ENCODE measurements at regions not wholly inside any gene's neighbourhood (a gene's known extent, or its start where the extent isn't known, plus 50 kb on each side); places are given as distances from the start of the nearest gene placed in this dataset.
"Not testable (repeated sequence)": the region's sequence is repeated elsewhere in the genome, so short reads cannot be mapped to it uniquely, and the experiment has no call there.

DNA sequence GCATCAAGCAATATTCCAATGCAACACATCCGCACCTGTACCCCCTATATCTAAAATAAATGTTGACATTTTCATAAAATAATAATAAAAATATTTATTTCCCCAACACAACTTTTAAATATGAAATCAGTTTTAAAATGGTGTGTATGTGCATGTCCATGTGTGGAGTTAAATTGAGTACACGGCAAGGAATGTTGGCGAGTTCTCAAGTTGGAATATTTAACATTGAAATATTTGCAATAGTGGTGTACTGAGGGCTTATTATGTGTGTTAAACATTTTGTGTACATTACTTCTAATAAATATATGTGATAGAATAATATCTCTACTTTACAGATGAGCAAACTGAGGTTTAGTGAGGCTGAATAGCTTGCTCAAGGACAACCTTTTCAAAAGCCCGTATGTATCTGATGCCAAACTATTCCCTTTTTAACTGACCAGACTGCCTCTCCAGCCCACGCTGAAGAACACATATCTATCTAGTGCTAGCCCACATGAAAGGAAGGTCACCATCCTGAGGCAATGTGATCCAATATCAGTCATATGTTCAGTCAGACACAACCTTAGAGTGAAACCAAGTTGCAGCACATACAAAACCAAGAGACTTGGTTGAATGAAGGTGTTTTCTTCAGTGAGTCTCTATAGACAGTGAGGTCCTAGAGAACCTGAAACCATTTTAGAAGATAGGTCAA is 192.2 kb upstream of the CDH11 start:
- H3K4me1 Mint-ChIP-seq = peaks cover 37% of the 10 kb centered on the region
- CTCF ChIA-PET = no interaction called here
- POLR2A ChIA-PET = interaction anchor here (0.6 kb wide), 1 partner anchor 27 kb away, joined by 3 read pairs; no protein-coding TSS in a partner anchor
- no peak for ATAC-seq
- H3K36me3 Mint-ChIP-seq = 0 out of 2 replicates have a peak, but pooled peaks cover 4% of the 10 kb centered on the region
- H3K9me3 Mint-ChIP-seq = no peaks in the 10 kb centered on the region
- peaks cover 33% of the 10 kb centered on the region for H3K27me3 Mint-ChIP-seq (ENCODE audit: low read depth)
- TF ChIP-seq, protein P1, sequence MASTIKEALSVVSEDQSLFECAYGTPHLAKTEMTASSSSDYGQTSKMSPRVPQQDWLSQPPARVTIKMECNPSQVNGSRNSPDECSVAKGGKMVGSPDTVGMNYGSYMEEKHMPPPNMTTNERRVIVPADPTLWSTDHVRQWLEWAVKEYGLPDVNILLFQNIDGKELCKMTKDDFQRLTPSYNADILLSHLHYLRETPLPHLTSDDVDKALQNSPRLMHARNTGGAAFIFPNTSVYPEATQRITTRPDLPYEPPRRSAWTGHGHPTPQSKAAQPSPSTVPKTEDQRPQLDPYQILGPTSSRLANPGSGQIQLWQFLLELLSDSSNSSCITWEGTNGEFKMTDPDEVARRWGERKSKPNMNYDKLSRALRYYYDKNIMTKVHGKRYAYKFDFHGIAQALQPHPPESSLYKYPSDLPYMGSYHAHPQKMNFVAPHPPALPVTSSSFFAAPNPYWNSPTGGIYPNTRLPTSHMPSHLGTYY (CRISPR knock-in tag; IDR thresholded peaks at IDR 0.05) = no peak
- TF ChIP-seq JUN (CRISPR knock-in tag; IDR thresholded peaks at IDR 0.05) (no peak), ZNF121 (CRISPR knock-in tag; IDR thresholded peaks at IDR 0.05) (no peak), JAZF1 (CRISPR knock-in tag; IDR thresholded peaks at IDR 0.05) (no peak), HMGA2 (CRISPR knock-in tag; IDR thresholded peaks at IDR 0.05) (no peak), STAT6 (CRISPR knock-in tag; conservative IDR thresholded peaks at IDR 0.05; ENCODE audit: low read depth) (no peak)
- TF ChIP-seq, protein P2, sequence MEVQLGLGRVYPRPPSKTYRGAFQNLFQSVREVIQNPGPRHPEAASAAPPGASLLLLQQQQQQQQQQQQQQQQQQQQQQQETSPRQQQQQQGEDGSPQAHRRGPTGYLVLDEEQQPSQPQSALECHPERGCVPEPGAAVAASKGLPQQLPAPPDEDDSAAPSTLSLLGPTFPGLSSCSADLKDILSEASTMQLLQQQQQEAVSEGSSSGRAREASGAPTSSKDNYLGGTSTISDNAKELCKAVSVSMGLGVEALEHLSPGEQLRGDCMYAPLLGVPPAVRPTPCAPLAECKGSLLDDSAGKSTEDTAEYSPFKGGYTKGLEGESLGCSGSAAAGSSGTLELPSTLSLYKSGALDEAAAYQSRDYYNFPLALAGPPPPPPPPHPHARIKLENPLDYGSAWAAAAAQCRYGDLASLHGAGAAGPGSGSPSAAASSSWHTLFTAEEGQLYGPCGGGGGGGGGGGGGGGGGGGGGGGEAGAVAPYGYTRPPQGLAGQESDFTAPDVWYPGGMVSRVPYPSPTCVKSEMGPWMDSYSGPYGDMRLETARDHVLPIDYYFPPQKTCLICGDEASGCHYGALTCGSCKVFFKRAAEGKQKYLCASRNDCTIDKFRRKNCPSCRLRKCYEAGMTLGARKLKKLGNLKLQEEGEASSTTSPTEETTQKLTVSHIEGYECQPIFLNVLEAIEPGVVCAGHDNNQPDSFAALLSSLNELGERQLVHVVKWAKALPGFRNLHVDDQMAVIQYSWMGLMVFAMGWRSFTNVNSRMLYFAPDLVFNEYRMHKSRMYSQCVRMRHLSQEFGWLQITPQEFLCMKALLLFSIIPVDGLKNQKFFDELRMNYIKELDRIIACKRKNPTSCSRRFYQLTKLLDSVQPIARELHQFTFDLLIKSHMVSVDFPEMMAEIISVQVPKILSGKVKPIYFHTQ (CRISPR knock-in tag; IDR thresholded peaks at IDR 0.05) = no peak
- TF ChIP-seq, protein P3, sequence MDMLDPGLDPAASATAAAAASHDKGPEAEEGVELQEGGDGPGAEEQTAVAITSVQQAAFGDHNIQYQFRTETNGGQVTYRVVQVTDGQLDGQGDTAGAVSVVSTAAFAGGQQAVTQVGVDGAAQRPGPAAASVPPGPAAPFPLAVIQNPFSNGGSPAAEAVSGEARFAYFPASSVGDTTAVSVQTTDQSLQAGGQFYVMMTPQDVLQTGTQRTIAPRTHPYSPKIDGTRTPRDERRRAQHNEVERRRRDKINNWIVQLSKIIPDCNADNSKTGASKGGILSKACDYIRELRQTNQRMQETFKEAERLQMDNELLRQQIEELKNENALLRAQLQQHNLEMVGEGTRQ (CRISPR knock-in tag; IDR thresholded peaks at IDR 0.05) = no peak
- no peak for DNase-seq (ENCODE audit: low spot score)
- no peak overlapping the region for H3K4me3 Mint-ChIP-seq
- H3K27ac Mint-ChIP-seq = no peak overlapping the region

GRCh38 chr16:65312795-65313194 is 190.9 kb upstream of the CDH11 start:
- ATAC-seq (no peak), DNase-seq (ENCODE audit: low spot score) (no peak)
- ChIA-PET POLR2A (no interaction called here), CTCF (no interaction called here)
- H3K9me3 Mint-ChIP-seq = no peaks in the 10 kb centered on the region
- H3K4me3 Mint-ChIP-seq = no peak overlapping the region
- no peak overlapping the region for H3K27ac Mint-ChIP-seq
- peaks cover 33% of the 10 kb centered on the region for H3K27me3 Mint-ChIP-seq (ENCODE audit: low read depth)
- 0 out of 2 replicates have a peak, but pooled peaks cover 4% of the 10 kb centered on the region for H3K36me3 Mint-ChIP-seq
- TF ChIP-seq, protein P3 (CRISPR knock-in tag; IDR thresholded peaks at IDR 0.05) = no peak
- no peak for TF ChIP-seq RELA (CRISPR knock-in tag; IDR thresholded peaks at IDR 0.05; ENCODE audit: borderline replicate concordance)
- H3K4me1 Mint-ChIP-seq = peaks cover 32% of the 10 kb centered on the region

GRCh38 chr16:65312071-65312470 is 190.2 kb upstream of the CDH11 start:
- Mint-ChIP-seq H3K27me3 (ENCODE audit: low read depth) (peaks cover 31% of the 10 kb centered on the region), H3K36me3 (0 out of 2 replicates have a peak, but pooled peaks cover 4% of the 10 kb centered on the region), H3K4me1 (peaks cover 37% of the 10 kb centered on the region), H3K9me3 (no peaks in the 10 kb centered on the region), H3K27ac (no peak overlapping the region), H3K4me3 (no peak overlapping the region)
- CTCF ChIA-PET = no interaction called here
- POLR2A ChIA-PET = no interaction called here
- ATAC-seq = no peak
- TF ChIP-seq SMAD3 (CRISPR knock-in tag; IDR thresholded peaks at IDR 0.05; ENCODE audit: borderline replicate concordance) (no peak), EMX1 (CRISPR knock-in tag; IDR thresholded peaks at IDR 0.05) (no peak), PRRX2 (CRISPR knock-in tag; IDR thresholded peaks at IDR 0.05) (no peak)
- TF ChIP-seq, protein P4, sequence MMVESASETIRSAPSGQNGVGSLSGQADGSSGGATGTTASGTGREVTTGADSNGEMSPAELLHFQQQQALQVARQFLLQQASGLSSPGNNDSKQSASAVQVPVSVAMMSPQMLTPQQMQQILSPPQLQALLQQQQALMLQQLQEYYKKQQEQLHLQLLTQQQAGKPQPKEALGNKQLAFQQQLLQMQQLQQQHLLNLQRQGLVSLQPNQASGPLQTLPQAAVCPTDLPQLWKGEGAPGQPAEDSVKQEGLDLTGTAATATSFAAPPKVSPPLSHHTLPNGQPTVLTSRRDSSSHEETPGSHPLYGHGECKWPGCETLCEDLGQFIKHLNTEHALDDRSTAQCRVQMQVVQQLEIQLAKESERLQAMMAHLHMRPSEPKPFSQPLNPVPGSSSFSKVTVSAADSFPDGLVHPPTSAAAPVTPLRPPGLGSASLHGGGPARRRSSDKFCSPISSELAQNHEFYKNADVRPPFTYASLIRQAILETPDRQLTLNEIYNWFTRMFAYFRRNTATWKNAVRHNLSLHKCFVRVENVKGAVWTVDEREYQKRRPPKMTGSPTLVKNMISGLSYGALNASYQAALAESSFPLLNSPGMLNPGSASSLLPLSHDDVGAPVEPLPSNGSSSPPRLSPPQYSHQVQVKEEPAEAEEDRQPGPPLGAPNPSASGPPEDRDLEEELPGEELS (CRISPR knock-in tag; IDR thresholded peaks at IDR 0.05) = no peak
- TF ChIP-seq, protein P5, sequence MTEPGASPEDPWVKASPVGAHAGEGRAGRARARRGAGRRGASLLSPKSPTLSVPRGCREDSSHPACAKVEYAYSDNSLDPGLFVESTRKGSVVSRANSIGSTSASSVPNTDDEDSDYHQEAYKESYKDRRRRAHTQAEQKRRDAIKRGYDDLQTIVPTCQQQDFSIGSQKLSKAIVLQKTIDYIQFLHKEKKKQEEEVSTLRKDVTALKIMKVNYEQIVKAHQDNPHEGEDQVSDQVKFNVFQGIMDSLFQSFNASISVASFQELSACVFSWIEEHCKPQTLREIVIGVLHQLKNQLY (CRISPR knock-in tag; IDR thresholded peaks at IDR 0.05) = no peak
- TF ChIP-seq, protein P6, sequence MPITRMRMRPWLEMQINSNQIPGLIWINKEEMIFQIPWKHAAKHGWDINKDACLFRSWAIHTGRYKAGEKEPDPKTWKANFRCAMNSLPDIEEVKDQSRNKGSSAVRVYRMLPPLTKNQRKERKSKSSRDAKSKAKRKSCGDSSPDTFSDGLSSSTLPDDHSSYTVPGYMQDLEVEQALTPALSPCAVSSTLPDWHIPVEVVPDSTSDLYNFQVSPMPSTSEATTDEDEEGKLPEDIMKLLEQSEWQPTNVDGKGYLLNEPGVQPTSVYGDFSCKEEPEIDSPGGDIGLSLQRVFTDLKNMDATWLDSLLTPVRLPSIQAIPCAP (CRISPR knock-in tag; IDR thresholded peaks at IDR 0.05) = no peak
- DNase-seq (ENCODE audit: low spot score) = no peak

GRCh38 chr16:65310491-65310890 is 188.6 kb upstream of the CDH11 start:
- peaks cover 40% of the 10 kb centered on the region for H3K4me1 Mint-ChIP-seq
- H3K4me3 Mint-ChIP-seq; H3K27ac Mint-ChIP-seq; POLR2A ChIA-PET; H3K36me3 Mint-ChIP-seq; DNase-seq (ENCODE audit: low spot score); CTCF ChIA-PET; H3K9me3 Mint-ChIP-seq; ATAC-seq: not testable (repeated sequence)
- H3K27me3 Mint-ChIP-seq (ENCODE audit: low read depth) = peaks cover 15% of the 10 kb centered on the region

Measured in WTC11 (cell line).